Uterus (tissue), 2 donors: ENCODE measurements at regions not wholly inside any gene's neighbourhood (a gene's known extent, or its start where the extent isn't known, plus 50 kb on each side); places are given as distances from the start of the nearest gene placed in this dataset.

Source experiments
- POLR2A ChIP-seq, 2 donors: fragments of 450-650 bp; IDR thresholded peaks; one replicate each; pipeline ENCODE4 v1.6.1; 2016; ENCODE audit warnings: antibody characterized with exemption in 2 of 2, mild to moderate bottlenecking in 1 of 2, moderate library complexity in 1 of 2
- TF ChIP-seq, protein P1 (sequence below), 4 experiments: fragments of 200-600 bp in 2 of 4; fragments of 450-650 bp in 2 of 4; sonication (generic) in 2 of 4; IDR thresholded peaks; one replicate each; pipeline ENCODE4 v1.5.1; 2016 to 2019; ENCODE audit warnings: antibody characterized with exemption in 4 of 4, mild to moderate bottlenecking in 2 of 4, moderate library complexity in 1 of 4

DNA sequence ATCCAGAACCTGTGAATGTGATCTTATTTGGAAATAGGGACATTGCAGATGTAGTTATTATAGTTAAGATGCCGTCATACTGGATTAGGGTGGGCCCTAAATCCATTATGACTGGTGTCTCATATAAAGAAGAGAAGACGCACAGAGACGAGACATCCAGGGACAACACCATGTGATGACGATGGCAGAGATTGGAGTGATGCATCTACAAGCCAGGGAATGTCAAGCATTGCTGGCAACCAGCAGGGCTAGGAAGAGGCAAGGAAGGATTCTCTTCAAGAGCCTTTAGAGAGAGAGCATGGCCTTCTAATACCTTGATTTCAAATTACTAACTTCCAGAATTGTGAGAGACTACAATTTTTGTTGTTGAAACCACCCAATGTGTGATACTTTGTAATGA, 345.8 kb downstream of the PTEN start:
- TF ChIP-seq, protein P1, sequence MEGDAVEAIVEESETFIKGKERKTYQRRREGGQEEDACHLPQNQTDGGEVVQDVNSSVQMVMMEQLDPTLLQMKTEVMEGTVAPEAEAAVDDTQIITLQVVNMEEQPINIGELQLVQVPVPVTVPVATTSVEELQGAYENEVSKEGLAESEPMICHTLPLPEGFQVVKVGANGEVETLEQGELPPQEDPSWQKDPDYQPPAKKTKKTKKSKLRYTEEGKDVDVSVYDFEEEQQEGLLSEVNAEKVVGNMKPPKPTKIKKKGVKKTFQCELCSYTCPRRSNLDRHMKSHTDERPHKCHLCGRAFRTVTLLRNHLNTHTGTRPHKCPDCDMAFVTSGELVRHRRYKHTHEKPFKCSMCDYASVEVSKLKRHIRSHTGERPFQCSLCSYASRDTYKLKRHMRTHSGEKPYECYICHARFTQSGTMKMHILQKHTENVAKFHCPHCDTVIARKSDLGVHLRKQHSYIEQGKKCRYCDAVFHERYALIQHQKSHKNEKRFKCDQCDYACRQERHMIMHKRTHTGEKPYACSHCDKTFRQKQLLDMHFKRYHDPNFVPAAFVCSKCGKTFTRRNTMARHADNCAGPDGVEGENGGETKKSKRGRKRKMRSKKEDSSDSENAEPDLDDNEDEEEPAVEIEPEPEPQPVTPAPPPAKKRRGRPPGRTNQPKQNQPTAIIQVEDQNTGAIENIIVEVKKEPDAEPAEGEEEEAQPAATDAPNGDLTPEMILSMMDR (IDR thresholded peaks at IDR 0.05), result no peak
- TF ChIP-seq POLR2A (IDR thresholded peaks at IDR 0.05), result no peak
